H1 (cell line): ENCODE measurements at regions not wholly inside any gene's neighbourhood (a gene's known extent, or its start where the extent isn't known, plus 50 kb on each side); places are given as distances from the start of the nearest gene placed in this dataset.

Source experiments
- CTCF ChIA-PET: fragments of 300-600 bp; sonication (Branson Sonifier 250); formaldehyde crosslinking; loops from one replicate; lab custom pipeline; 2021; ENCODE audit not compliant: partially characterized antibody; lab: Charles Lee
- POLR2A ChIA-PET: fragments of 300-600 bp; sonication (Branson Sonifier 250); formaldehyde crosslinking; loops from one replicate; lab custom pipeline; 2021; ENCODE audit warnings: inconsistent platforms; ENCODE audit not compliant: partially characterized antibody; lab: Charles Lee
- DNase-seq, 2 experiments: peaks; one replicate each; pipeline versions ENCODE4 v3.0.0 to v3.0.0-alpha.2; 2010 to 2022; ENCODE audit warnings: low spot score in 2 of 2, low read depth in 1 of 2, mixed read lengths in 1 of 2
- FAIRE-seq: peaks from 2 replicates; lab custom pipeline; 2011; peaks lifted over from hg19 to GRCh38; lab: Jason Lieb, UNC
- H2AFZ ChIP-seq: 2 replicates; pipeline ENCODE4 v1.8.1; 2012; ENCODE audit warnings: low read length, inconsistent platforms
- H2AK5ac ChIP-seq: 2 replicates; pipeline ENCODE4 v1.6.1; 2013; ENCODE audit warnings: low read depth, low read length
- H2BK120ac ChIP-seq: replicated peaks from 2 replicates; pipeline ENCODE3; 2013; ENCODE audit warnings: low read depth, low read length, inconsistent platforms
- H2BK12ac ChIP-seq: 2 replicates; pipeline ENCODE4 v1.6.1; 2013; ENCODE audit warnings: low read depth, low read length
- H2BK15ac ChIP-seq: 2 replicates; pipeline ENCODE4 v1.6.1; 2013; ENCODE audit warnings: low read length
- H2BK20ac ChIP-seq: 2 replicates; pipeline ENCODE4 v1.6.1; 2013; ENCODE audit warnings: low read length
- H2BK5ac ChIP-seq: 2 replicates; pipeline ENCODE4 v1.6.1; 2013; ENCODE audit warnings: low read depth, low read length
- H3K14ac ChIP-seq: 2 replicates; pipeline ENCODE4 v1.6.1; 2013; ENCODE audit warnings: inconsistent platforms; ENCODE audit not compliant: insufficient read length
- H3K18ac ChIP-seq: 2 replicates; pipeline ENCODE4 v1.6.1; 2013; ENCODE audit warnings: low read length; ENCODE audit errors: extremely low read depth
- H3K23ac ChIP-seq: 2 replicates; pipeline ENCODE4 v1.6.1; 2013; ENCODE audit warnings: inconsistent platforms; ENCODE audit not compliant: insufficient read length
- H3K23me2 ChIP-seq: 2 replicates; pipeline ENCODE4 v1.6.1; 2013; ENCODE audit warnings: low read depth, low read length
- H3K27ac ChIP-seq: 2 replicates; pipeline ENCODE4 v1.6.1; 2011; ENCODE audit warnings: low read depth, low read length, inconsistent platforms
- H3K27me3 ChIP-seq, 4 experiments: replicated peaks in 1 of 4; 1 replicate in 1 of 4; 2 replicates in 3 of 4; pipeline versions ENCODE4 v1.6.1 to v1.8.1; 2011 to 2013; ENCODE audit warnings: low read length in 3 of 4, mild to moderate bottlenecking in 3 of 4, inconsistent platforms in 2 of 4, mixed read lengths in 2 of 4, moderate library complexity in 1 of 4; ENCODE audit not compliant: control insufficient read depth in 3 of 4, insufficient read depth in 3 of 4; ENCODE audit errors: extremely low read depth in 1 of 4
- H3K36me3 ChIP-seq, 4 experiments: 2 replicates each; pipeline versions ENCODE4 v1.6.1 to v1.8.1; 2011 to 2013; ENCODE audit warnings: mild to moderate bottlenecking in 4 of 4, low read length in 3 of 4, moderate library complexity in 2 of 4, control low read depth in 1 of 4, inconsistent platforms in 1 of 4; ENCODE audit not compliant: insufficient read depth in 4 of 4, control insufficient read depth in 2 of 4
- H3K4ac ChIP-seq: replicated peaks from 2 replicates; pipeline ENCODE3; 2013; ENCODE audit warnings: low read length, low read depth, mixed read lengths, inconsistent platforms; ENCODE audit not compliant: insufficient read length
- H3K4me1 ChIP-seq, 4 experiments: replicated peaks in 1 of 4; 1 replicate in 1 of 4; 2 replicates in 3 of 4; pipeline versions ENCODE4 v1.6.1 to v1.8.1; 2011 to 2013; ENCODE audit warnings: low read length in 3 of 4, inconsistent platforms in 2 of 4, mixed read lengths in 1 of 4; ENCODE audit not compliant: insufficient read depth in 4 of 4, control insufficient read depth in 3 of 4
- H3K4me2 ChIP-seq, 2 experiments: 2 replicates each; pipeline versions ENCODE4 v1.6.1 to v1.8.1; 2011 to 2013; ENCODE audit warnings: low read depth in 2 of 2, low read length in 2 of 2, control low read depth in 1 of 2, inconsistent platforms in 1 of 2, mild to moderate bottlenecking in 1 of 2; ENCODE audit not compliant: insufficient read depth in 1 of 2
- H3K4me3 ChIP-seq, 4 experiments: fragments of 200-600, 300-600 bp in 1 of 4; sonication (generic), shearing (Covaris generic), sonication (Bioruptor Twin) in 1 of 4; 2 replicates each; pipeline versions ENCODE4 v1.5.1 to v1.8.1; 2011 to 2016; ENCODE audit warnings: low read length in 4 of 4, low read depth in 3 of 4, control low read depth in 2 of 4, inconsistent platforms in 2 of 4, mild to moderate bottlenecking in 2 of 4, mixed read lengths in 1 of 4, moderate library complexity in 1 of 4; ENCODE audit not compliant: insufficient read depth in 2 of 4; ENCODE audit errors: extremely low read depth in 1 of 4
- H3K56ac ChIP-seq: replicated peaks from 2 replicates; pipeline ENCODE3; 2013; ENCODE audit warnings: low read depth, mild to moderate bottlenecking, mixed read lengths, low read length, inconsistent platforms; ENCODE audit not compliant: insufficient read length
- H3K79me1 ChIP-seq: 2 replicates; pipeline ENCODE4 v1.6.1; 2013; ENCODE audit warnings: low read depth, low read length, control low read depth
- H3K79me2 ChIP-seq, 2 experiments: 2 replicates each; pipeline versions ENCODE4 v1.6.1 to v1.8.1; 2012 to 2013; ENCODE audit warnings: low read length in 2 of 2, mild to moderate bottlenecking in 2 of 2, inconsistent platforms in 1 of 2; ENCODE audit not compliant: insufficient read depth in 2 of 2, control insufficient read depth in 1 of 2
- H3K9ac ChIP-seq, 4 experiments: replicated peaks in 1 of 4; 1 replicate in 1 of 4; 2 replicates in 3 of 4; pipeline versions ENCODE4 v1.6.1 to v1.8.1; 2011 to 2013; ENCODE audit warnings: low read depth in 3 of 4, low read length in 3 of 4, control low read depth in 2 of 4, mild to moderate bottlenecking in 2 of 4, moderate library complexity in 2 of 4, inconsistent platforms in 1 of 4; ENCODE audit errors: extremely low read depth in 1 of 4
- H3K9me3 ChIP-seq, 2 experiments: 2 replicates each; pipeline versions ENCODE4 v1.6.1 to v1.8.1; 2012 to 2013; ENCODE audit warnings: mild to moderate bottlenecking in 2 of 2, moderate library complexity in 2 of 2, control low read depth in 1 of 2, inconsistent platforms in 1 of 2, low read depth in 1 of 2, low read length in 1 of 2, mixed read lengths in 1 of 2; ENCODE audit not compliant: insufficient read depth in 2 of 2
- H4K20me1 ChIP-seq, 2 experiments: replicated peaks in 1 of 2; 2 replicates each; pipeline versions ENCODE3 to v1.8.1; 2011 to 2013; ENCODE audit warnings: inconsistent platforms in 2 of 2, low read length in 2 of 2, mild to moderate bottlenecking in 1 of 2; ENCODE audit not compliant: insufficient read depth in 2 of 2, control insufficient read depth in 1 of 2
- H4K5ac ChIP-seq: 2 replicates; pipeline ENCODE4 v1.6.1; 2013; ENCODE audit warnings: low read length, low read depth, mixed read lengths, inconsistent platforms; ENCODE audit not compliant: insufficient read length
- H4K8ac ChIP-seq: 2 replicates; pipeline ENCODE4 v1.8.0; 2013; ENCODE audit warnings: mild to moderate bottlenecking, moderate library complexity, low read length, inconsistent platforms; ENCODE audit not compliant: insufficient read depth; ENCODE audit errors: extremely low read depth
- H4K91ac ChIP-seq: replicated peaks from 2 replicates; pipeline ENCODE3; 2013; ENCODE audit warnings: low read length, mixed read lengths, inconsistent platforms; ENCODE audit not compliant: insufficient read length
- ATF2 ChIP-seq: IDR thresholded peaks from 2 replicates; pipeline ENCODE4 v1.6.1; 2012; ENCODE audit warnings: low read length, inconsistent platforms
- CTCF ChIP-seq, 3 experiments: IDR thresholded peaks; 1 replicate in 2 of 3; 2 replicates in 1 of 3; pipeline versions ENCODE4 v1.5.1 to v1.6.1; 2011; ENCODE audit warnings: low read length in 3 of 3, mild to moderate bottlenecking in 3 of 3, inconsistent platforms in 2 of 3, low read depth in 1 of 3, moderate library complexity in 1 of 3; ENCODE audit not compliant: insufficient read depth in 1 of 3; ENCODE audit errors: control extremely low read depth in 1 of 3
- EP300 ChIP-seq, 2 experiments: IDR thresholded peaks; 1 replicate in 1 of 2; 2 replicates in 1 of 2; pipeline ENCODE4 v1.6.1; 2011 to 2012; ENCODE audit warnings: low read depth in 2 of 2, low read length in 2 of 2, mild to moderate bottlenecking in 2 of 2, borderline replicate concordance in 1 of 2, inconsistent platforms in 1 of 2, moderate library complexity in 1 of 2
- FOSL1 ChIP-seq: IDR thresholded peaks from 2 replicates; pipeline ENCODE4 v1.6.1; 2011; ENCODE audit warnings: mild to moderate bottlenecking, low read depth, low read length, moderate library complexity; ENCODE audit not compliant: insufficient read depth
- JUN ChIP-seq: IDR thresholded peaks from 2 replicates; pipeline ENCODE4 v1.6.1; 2011; ENCODE audit warnings: low read depth, mild to moderate bottlenecking, improper control_type of control experiment, low read length
- KDM1A ChIP-seq: fragments of 200-600, 300-600 bp; sonication (generic); IDR thresholded peaks from 2 replicates; pipeline ENCODE4 v1.7.1; 2016; ENCODE audit warnings: mild to moderate bottlenecking, low read length, borderline replicate concordance
- NRF1 ChIP-seq: IDR thresholded peaks from 2 replicates; pipeline ENCODE4 v1.6.1; 2011; ENCODE audit warnings: mild to moderate bottlenecking, low read depth, low read length, improper control_type of control experiment
- WGBS, 2 experiments: shearing (Covaris generic) in 1 of 2; methylation state at CpG; one replicate each; pipeline versions ENCODE4 v1.1.6 to v1.1.7; 2013 to 2015; ENCODE audit warnings: low lambda C conversion rate in 2 of 2, mixed read lengths in 2 of 2, inconsistent platforms in 1 of 2, low coverage in 1 of 2, missing lambda C conversion rate in 1 of 2; ENCODE audit not compliant: insufficient replicate concordance in 2 of 2, insufficient coverage in 1 of 2, insufficient read length in 1 of 2; ENCODE audit errors: extremely low coverage in 1 of 2, missing lambda C conversion rate in 1 of 2; 5-methylcytosine and 5-hydroxymethylcytosine counted together

- H3K14ac ChIP-seq, result no peak overlapping the region
- H2BK20ac ChIP-seq, result no peak overlapping the region
- H2BK12ac ChIP-seq, result no peak overlapping the region
- no peak overlapping the region for H3K9ac ChIP-seq
- H4K20me1 ChIP-seq, result no peaks in the 10 kb centered on the region
- H2BK15ac ChIP-seq, result no peak overlapping the region
- no peak overlapping the region for H3K56ac ChIP-seq
- DNase-seq (no peak), FAIRE-seq (no peak)
- H2BK120ac ChIP-seq, result no peak overlapping the region
- H3K23ac ChIP-seq, result no peak overlapping the region
- no peak overlapping the region for H4K8ac ChIP-seq
- no peak overlapping the region for H2AFZ ChIP-seq
- no peak overlapping the region for H4K5ac ChIP-seq
- no peaks in the 10 kb centered on the region; a peak in 1 of 7 replicates for H3K27me3 ChIP-seq
- H3K9me3 ChIP-seq, result no peaks in the 10 kb centered on the region; a peak in 1 of 4 replicates
- H3K18ac ChIP-seq, result no peak overlapping the region
- no peak overlapping the region for H2BK5ac ChIP-seq
- H2AK5ac ChIP-seq, result no peak overlapping the region
- no peak overlapping the region for H3K4me3 ChIP-seq
- no peak for TF ChIP-seq JUN
- TF ChIP-seq FOSL1, result no peak
- no peak for TF ChIP-seq ATF2
- no peak for TF ChIP-seq KDM1A
- TF ChIP-seq NRF1, result no peak
- no peak for TF ChIP-seq CTCF (IDR thresholded peaks at IDR 0.05; ENCODE audit: control extremely low read depth in 1 of 3, insufficient read depth in 1 of 3, low read depth in 1 of 3, low read length in 3 of 3)
- no peak for TF ChIP-seq EP300 (IDR thresholded peaks at IDR 0.05; ENCODE audit: borderline replicate concordance in 1 of 2, low read depth in 2 of 2, low read length in 2 of 2)
- H3K4me1 ChIP-seq, result no peaks in the 10 kb centered on the region
- H3K4me2 ChIP-seq, result no peak overlapping the region
- no peaks in the 10 kb centered on the region for H3K23me2 ChIP-seq
- POLR2A ChIA-PET, result interaction anchor here (0.7 kb wide), 1 partner anchor 877 kb away, joined by 3 read pairs; no protein-coding TSS in a partner anchor
- no peaks in the 10 kb centered on the region for H3K36me3 ChIP-seq
- no peak overlapping the region for H4K91ac ChIP-seq
- no peaks in the 10 kb centered on the region for H3K79me2 ChIP-seq
- CTCF ChIA-PET, result no interaction called here
- no peak overlapping the region for H3K27ac ChIP-seq
- 96% methylated on average over 1 of the region's 1 CpG; no CpG with 5 or more reads in 1 of the 2 experiments for WGBS, 2 experiments
- no peaks in the 10 kb centered on the region for H3K79me1 ChIP-seq
- H3K4ac ChIP-seq, result no peak overlapping the region
These were observed 864.9 kb upstream of the PCDH20 start for GRCh38 chr13:62280590-62280989.
